Epithelial cell of proximal tubule (primary cell): ENCODE measurements at regions not wholly inside any gene's neighbourhood (a gene's known extent, or its start where the extent isn't known, plus 50 kb on each side); places are given as distances from the start of the nearest gene placed in this dataset.

Source experiments
- DNase-seq: peaks from one replicate; pipeline ENCODE4 v3.0.0-alpha.2; 2011; ENCODE audit warnings: low read depth
- H3K4me3 ChIP-seq: 2 replicates; pipeline ENCODE4 v1.5.1; 2011; ENCODE audit warnings: low read depth, mild to moderate bottlenecking, low read length
- CTCF ChIP-seq: conservative IDR thresholded peaks from 2 replicates; pipeline ENCODE4 v1.5.1; 2012; ENCODE audit warnings: low read depth, mild to moderate bottlenecking, low read length

DNA sequence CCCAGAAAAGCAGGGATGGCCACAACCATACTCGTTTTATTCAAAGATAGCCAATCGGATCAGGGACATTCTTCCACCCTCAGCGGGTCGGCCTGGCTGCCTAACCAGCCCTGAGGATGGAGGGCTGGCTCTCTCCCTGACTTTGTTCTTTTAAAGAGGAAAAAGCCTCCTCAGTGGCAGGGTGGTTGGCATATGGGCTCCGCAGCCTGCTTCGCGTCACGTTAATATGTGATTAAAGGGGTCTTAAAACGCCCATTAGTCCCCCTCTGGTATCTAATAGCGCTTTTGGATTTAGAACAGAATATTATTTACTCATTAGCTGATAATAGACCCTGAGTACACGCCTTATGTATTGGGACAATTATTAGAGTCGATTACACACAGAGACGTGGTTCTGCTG, 199.4 kb downstream of the PHETA1 start:
- no peak for DNase-seq
- TF ChIP-seq CTCF = no peak

DNA sequence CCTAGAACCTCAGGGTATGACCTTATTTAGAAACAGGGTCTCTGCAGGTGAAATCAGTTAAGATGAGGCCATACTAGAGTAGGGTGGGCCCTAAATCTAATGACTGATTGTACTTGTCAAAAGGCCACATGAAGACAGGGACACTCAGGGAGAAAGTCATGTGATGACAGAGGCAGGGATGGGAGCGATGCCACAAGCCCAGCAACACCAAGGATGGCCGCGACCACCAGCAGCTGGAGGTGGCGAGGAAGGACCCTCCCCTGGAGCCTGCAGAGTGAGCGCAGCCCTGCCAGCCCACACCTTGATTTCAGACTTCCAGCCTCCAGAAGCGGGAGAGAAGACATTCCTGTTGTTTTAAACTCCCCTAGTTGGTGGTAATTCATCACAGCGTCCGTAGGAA, 199.9 kb downstream of the PHETA1 start:
- DNase-seq = no peak
- no peak overlapping the region for H3K4me3 ChIP-seq
- no peak for TF ChIP-seq CTCF

More for the DNA sequence above, 199.4 kb downstream of the PHETA1 start:
- no peak overlapping the region for H3K4me3 ChIP-seq

DNA sequence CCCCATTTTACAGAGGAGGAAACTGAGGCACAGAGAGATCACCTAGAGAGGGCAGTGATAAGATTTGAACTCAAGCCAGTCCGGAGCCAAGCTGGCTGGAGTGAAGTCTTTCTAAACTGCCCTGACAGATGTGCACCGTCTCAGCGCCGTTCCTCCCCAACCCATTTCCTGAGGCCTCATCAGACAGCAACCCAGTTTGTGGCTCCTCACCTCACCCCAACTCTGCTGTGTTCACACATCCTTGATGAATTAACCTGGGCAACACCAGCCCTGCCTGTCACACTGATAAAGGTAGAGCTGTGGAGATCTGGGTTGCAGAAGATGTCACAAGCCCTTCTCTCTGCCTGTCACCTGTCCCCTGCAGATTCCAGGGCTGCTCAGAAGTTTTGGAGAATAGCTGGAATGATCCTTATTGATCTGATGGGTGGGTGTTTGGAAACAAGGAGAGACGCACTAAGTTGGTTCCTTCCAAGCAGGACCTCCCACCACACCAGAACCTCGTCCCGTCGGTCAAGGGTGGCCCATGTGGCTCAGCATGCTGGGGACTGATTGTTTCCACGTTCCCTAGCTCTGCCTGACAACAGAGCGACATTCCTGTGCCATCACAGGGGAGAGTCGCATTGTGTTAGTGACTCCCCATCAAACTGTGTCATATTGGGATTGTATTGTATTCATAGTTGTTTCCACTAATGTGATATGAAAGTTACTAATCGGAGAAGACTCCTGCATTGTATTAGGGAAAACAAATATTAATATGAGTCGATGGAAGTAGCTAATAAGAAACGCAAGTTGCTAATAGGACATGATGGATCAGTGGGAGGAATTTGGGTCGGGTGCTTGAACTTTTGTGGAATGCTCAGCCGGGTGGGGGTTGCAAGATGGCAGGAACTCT, 200.6 kb downstream of the PHETA1 start:
- TF ChIP-seq CTCF = no peak
- DNase-seq = no peak
- H3K4me3 ChIP-seq = no peak overlapping the region

DNA sequence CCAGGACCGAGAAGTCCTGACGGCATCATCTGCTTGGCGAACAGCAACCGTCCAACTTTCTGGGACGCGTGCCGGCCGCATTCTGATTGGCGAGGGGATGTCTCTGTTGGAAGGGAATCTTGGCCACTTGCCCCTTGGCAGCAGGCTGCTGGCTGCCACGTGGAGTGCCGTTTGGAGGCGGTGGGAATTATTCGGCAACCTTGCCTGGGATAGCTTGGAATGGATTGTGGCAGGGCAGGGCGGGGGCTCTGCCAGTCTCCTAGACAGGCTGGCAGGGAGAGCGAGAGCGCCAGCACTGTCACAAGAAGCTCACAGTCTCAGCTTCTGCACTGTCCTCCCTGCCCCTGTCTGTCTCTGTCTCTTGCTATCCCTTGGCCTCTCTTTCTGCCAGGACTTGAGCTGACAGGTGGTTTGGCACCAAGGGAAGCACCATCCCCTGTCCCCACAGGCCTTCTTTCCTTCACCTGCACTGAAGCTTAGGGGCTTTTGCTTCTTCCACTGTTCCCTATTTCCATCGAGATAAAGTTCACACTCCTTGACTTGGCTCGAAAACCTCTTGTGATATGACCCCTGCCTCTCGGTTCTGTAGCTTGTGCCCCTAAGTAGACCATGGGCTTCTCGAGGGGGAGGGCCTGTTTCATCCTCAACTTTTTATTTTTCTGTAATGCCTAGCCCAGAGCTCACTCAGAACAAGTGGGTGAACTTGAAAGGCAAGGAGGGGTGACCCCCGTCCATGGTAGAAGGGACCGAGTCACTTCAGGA, 201.9 kb downstream of the PHETA1 start:
- no peak for DNase-seq
- no peak for TF ChIP-seq CTCF
- no peak overlapping the region for H3K4me3 ChIP-seq

- TF ChIP-seq CTCF = no peak
- DNase-seq = no peak
- no peak overlapping the region for H3K4me3 ChIP-seq
These were observed 203.9 kb downstream of the PHETA1 start for GRCh38 chr12:111164833-111165525.

DNA sequence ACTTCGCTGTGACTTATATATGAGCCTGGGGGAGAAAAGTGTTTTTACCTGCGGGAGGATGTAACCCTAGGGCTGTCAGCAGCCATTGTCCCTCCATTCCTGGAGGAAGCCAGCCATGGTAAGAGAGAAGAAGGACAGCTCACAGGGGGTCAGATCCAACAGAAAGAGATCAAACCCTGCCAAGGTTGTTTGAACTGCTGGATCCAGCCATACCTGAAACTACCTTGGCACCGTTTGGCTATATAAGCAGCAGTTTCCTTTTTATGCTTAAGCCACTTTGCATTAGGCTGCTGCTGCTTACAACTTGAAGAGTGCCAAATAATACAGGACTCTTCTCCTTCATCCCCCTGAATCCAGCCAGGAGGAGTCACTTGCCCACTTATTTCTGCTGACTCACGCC, 205.5 kb downstream of the PHETA1 start:
- no peak for TF ChIP-seq CTCF
- no peak overlapping the region for H3K4me3 ChIP-seq
- no peak for DNase-seq
